DLD1 (cell line): ENCODE measurements at regions not wholly inside any gene's neighbourhood (a gene's known extent, or its start where the extent isn't known, plus 50 kb on each side); places are given as distances from the start of the nearest gene placed in this dataset.
"Not testable (repeated sequence)": the region's sequence is repeated elsewhere in the genome, so short reads cannot be mapped to it uniquely, and the experiment has no call there.

Experiments
- in situ Hi-C: cut with HindIII; loops from 2 replicates; pipeline ENCODE4 v1.10.0; 2017; ENCODE audit warnings: low sequenced_read_pairs

- in situ Hi-C loops, result not testable (repeated sequence)
Measured at GRCh38 chr2:134043028-134043427, 210.8 kb upstream of the MGAT5 start.

GRCh38 chr2:134052173-134052572 is 201.7 kb upstream of the MGAT5 start:
- in situ Hi-C loops, result no loop called here

- in situ Hi-C loops, result no loop called here
Measured at GRCh38 chr2:134056173-134056572, 197.7 kb upstream of the MGAT5 start.

GRCh38 chr2:134061066-134061465 is 192.8 kb upstream of the MGAT5 start:
- in situ Hi-C loops, result not testable (repeated sequence)

- in situ Hi-C loops, result not testable (repeated sequence)
Measured at GRCh38 chr2:134062235-134062634, 191.6 kb upstream of the MGAT5 start.

- in situ Hi-C loops, result not testable (repeated sequence)
Measured at GRCh38 chr2:134063916-134064315, 190.0 kb upstream of the MGAT5 start.

GRCh38 chr2:134070281-134070741 is 183.6 kb upstream of the MGAT5 start:
- in situ Hi-C loops, result no loop called here

GRCh38 chr2:134072341-134072740 is 181.5 kb upstream of the MGAT5 start:
- in situ Hi-C loops, result no loop called here

GRCh38 chr2:134073023-134073422 is 180.8 kb upstream of the MGAT5 start:
- in situ Hi-C loops, result no loop called here

GRCh38 chr2:134074619-134075018 is 179.3 kb upstream of the MGAT5 start:
- in situ Hi-C loops, result loop anchor here (25.0 kb wide), 1 partner anchor 187 kb away; no protein-coding TSS in a partner anchor

- in situ Hi-C loops, result loop anchor here (25.0 kb wide), 1 partner anchor 188 kb away; no protein-coding TSS in a partner anchor
Measured at GRCh38 chr2:134075204-134075603, 178.7 kb upstream of the MGAT5 start.

- in situ Hi-C loops, result loop anchor here (25.0 kb wide), 1 partner anchor 191 kb away; no protein-coding TSS in a partner anchor
Measured at GRCh38 chr2:134078354-134078753, 175.5 kb upstream of the MGAT5 start.

GRCh38 chr2:134079373-134079772 is 174.5 kb upstream of the MGAT5 start:
- in situ Hi-C loops, result loop anchor here (25.0 kb wide), 1 partner anchor 192 kb away; no protein-coding TSS in a partner anchor

GRCh38 chr2:134080386-134081089 is 173.3 kb upstream of the MGAT5 start:
- in situ Hi-C loops, result loop anchor here (25.0 kb wide), 1 partner anchor 193 kb away; no protein-coding TSS in a partner anchor

- in situ Hi-C loops, result loop anchor here (25.0 kb wide), 1 partner anchor 194 kb away; no protein-coding TSS in a partner anchor
Measured at GRCh38 chr2:134081238-134081938, 172.5 kb upstream of the MGAT5 start.

GRCh38 chr2:134083548-134083947 is 170.3 kb upstream of the MGAT5 start:
- in situ Hi-C loops, result loop anchor here (25.0 kb wide), 1 partner anchor 196 kb away; no protein-coding TSS in a partner anchor

- in situ Hi-C loops, result loop anchor here (25.0 kb wide), 1 partner anchor 199 kb away; no protein-coding TSS in a partner anchor
Measured at GRCh38 chr2:134086594-134087219, 167.2 kb upstream of the MGAT5 start.

- in situ Hi-C loops, result loop anchor here (25.0 kb wide), 1 partner anchor 200 kb away; no protein-coding TSS in a partner anchor
Measured at GRCh38 chr2:134087371-134087921, 166.4 kb upstream of the MGAT5 start.

GRCh38 chr2:134089454-134089853 is 164.4 kb upstream of the MGAT5 start:
- in situ Hi-C loops, result loop anchor here (25.0 kb wide), 1 partner anchor 202 kb away; no protein-coding TSS in a partner anchor

- in situ Hi-C loops, result loop anchor here (25.0 kb wide), 1 partner anchor 210 kb away; no protein-coding TSS in a partner anchor
Measured at GRCh38 chr2:134097740-134098139, 156.1 kb upstream of the MGAT5 start.

- in situ Hi-C loops, result loop anchor here (25.0 kb wide), 1 partner anchor 211 kb away; no protein-coding TSS in a partner anchor
Measured at GRCh38 chr2:134098321-134098720, 155.6 kb upstream of the MGAT5 start.
